GM10266 (cell line): ENCODE measurements at regions not wholly inside any gene's neighbourhood (a gene's known extent, or its start where the extent isn't known, plus 50 kb on each side); places are given as distances from the start of the nearest gene placed in this dataset.

ENCODE experiments used
- DNase-seq: peaks from one replicate; pipeline ENCODE4 v3.0.0; 2012; ENCODE audit errors: extremely low spot score
- TF ChIP-seq, protein P1 (sequence below): IDR thresholded peaks from 2 replicates; pipeline ENCODE4 v1.5.1; 2012; ENCODE audit warnings: mild to moderate bottlenecking, low read depth; ENCODE audit not compliant: control insufficient read depth, insufficient read depth; ENCODE audit errors: missing control alignments

DNA sequence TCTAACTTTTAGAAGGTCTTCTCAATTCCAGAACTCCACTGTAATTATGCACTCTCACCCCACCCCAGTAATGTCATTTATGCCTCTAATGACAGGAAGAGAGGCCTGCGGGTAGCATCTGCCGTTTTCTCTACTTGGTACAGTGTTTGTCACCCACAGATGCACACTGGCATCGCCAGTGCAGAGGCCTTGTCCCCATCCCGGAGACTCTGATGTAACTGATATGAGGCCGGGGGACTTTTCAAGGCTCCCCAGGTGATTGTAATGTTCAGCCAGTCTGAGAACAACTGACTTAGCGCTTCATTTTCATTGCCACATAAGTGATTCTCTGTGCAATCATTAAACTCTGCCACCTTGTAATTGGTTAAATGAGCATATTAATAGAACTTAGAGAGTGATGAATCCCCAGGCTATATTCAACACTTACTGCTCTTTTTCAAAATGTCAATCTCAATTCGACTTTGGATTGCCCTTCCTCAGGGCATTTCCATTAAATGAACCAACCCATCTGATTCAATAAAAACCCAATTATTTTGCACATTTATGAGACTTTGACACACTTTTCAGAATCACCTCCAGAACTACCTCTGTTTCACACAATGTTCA, 113.2 kb downstream of the HERPUD2 start:
- TF ChIP-seq, protein P1, sequence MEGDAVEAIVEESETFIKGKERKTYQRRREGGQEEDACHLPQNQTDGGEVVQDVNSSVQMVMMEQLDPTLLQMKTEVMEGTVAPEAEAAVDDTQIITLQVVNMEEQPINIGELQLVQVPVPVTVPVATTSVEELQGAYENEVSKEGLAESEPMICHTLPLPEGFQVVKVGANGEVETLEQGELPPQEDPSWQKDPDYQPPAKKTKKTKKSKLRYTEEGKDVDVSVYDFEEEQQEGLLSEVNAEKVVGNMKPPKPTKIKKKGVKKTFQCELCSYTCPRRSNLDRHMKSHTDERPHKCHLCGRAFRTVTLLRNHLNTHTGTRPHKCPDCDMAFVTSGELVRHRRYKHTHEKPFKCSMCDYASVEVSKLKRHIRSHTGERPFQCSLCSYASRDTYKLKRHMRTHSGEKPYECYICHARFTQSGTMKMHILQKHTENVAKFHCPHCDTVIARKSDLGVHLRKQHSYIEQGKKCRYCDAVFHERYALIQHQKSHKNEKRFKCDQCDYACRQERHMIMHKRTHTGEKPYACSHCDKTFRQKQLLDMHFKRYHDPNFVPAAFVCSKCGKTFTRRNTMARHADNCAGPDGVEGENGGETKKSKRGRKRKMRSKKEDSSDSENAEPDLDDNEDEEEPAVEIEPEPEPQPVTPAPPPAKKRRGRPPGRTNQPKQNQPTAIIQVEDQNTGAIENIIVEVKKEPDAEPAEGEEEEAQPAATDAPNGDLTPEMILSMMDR = no peak
- no peak for DNase-seq

DNA sequence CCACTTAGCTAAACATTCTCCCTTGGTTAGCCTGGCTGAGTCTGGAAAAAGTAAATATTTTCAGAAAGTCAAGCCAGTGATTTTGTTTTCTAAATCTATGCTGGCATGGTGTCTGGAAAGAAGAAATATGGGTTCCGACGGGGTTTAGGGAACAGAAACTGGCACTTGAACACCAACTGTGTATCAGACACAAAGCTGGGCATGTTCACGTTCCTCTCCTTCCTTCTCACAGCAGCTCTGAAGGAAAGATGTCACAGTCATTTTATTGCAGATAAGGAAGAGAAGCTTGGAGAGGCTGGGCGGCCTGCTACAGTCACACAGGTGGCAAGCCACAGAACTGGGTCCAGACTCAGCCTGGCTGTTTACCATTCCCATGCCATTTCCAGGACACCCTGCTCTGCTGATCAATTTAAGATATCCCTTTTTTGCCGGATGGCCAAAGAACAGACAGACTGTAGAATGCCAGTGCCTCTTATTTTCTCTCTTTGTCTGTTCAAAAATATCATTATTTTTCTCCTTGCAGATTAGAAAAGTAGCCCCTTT, 118.8 kb downstream of the HERPUD2 start:
- TF ChIP-seq, protein P1 = no peak
- DNase-seq = no peak

DNA sequence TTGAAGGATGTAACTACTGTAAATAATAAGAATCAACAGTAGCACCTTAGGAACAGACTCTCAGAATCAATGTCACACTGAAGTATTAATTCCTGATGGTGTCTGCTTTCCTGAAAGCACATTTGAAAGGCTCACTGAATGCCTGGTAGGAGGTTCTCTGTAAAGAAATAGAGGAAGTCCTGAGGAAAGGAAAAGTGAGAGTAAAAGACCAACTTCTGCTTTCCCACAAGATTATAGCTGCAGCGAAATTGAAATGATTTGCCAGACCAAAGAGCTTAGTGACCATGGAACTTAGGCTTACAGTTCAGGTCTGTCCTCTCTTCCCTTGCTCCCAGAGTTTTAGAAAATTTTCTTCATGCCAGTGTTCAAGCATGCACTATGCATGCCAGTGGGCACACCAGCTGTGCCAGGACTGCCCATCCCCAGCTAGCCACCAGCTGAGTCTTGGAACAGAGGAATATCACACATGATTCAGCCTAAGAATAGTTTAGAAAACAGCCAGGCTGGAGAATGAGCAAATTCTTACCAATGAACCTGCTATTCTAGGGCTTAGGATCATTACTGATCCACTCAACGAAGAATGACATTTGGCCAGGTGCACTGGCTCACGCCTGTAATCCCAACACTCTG, 123.2 kb downstream of the HERPUD2 start:
- no peak for DNase-seq
- TF ChIP-seq, protein P1 = no peak

DNA sequence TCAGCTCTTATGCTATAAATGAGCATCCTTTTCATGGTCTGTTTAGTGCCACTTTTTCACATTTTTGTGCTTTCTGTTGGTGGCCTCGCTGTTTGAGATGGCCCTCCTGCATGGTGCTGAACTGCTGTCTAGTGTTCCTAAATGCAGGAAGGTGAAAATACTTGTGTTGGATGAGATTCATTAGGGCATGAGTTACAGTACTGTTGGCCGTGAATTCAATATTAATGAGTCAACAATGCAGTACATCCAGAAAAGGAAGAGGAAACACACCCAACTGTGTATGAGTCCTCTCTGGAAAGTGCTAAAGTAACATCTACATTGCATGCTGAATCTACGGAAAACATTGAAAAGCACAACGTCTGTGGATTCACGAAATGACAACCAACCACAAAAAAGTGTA, 124.0 kb downstream of the HERPUD2 start:
- TF ChIP-seq, protein P1 = no peak
- DNase-seq = no peak

DNA sequence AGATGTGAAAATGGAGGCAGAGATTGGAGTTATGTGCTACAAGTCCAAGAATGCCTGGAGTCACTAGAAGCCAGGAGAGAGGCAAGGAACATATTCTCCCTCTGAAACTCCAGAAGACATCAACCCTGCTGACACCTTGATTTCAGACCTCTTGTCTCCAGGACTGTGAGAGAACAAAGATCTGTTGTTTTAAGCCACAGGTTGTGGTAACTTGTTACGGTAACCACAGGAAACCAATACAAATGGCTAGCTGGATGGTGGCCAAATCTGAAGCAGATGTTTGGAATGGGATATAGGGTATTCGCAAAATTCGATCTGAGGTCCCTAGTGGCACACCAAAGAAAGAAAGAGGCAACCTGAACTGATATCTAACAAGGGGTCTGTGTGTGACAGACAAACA, 129.0 kb downstream of the HERPUD2 start:
- TF ChIP-seq, protein P1 = no peak
- DNase-seq = no peak

DNA sequence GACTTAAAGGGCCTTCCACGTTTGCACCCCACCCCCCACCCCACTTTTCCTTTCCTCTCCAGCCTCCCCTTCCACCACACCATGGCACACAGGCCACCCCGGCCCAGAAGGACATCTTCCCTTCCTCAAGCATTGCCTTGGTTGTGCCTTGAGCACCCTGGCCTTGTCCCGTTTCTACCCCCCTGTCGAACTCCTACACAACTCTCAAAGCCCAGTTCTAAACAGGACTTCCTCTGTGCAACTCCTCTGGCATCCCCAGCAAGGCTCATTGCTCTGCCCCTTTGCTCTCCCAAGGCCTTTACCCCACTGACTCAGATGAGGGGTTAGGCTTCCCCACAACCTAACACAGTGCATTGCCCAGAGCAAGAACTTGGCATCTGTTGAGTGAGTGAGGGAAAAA, 136.1 kb downstream of the HERPUD2 start:
- TF ChIP-seq, protein P1 = no peak
- no peak for DNase-seq
